Kidney epithelial cell (primary cell): ENCODE measurements at regions not wholly inside any gene's neighbourhood (a gene's known extent, or its start where the extent isn't known, plus 50 kb on each side); places are given as distances from the start of the nearest gene placed in this dataset.

ENCODE experiments used
- DNase-seq: peaks from one replicate; pipeline ENCODE4 v3.0.0-alpha.2; 2010; ENCODE audit warnings: low read depth
- H3K27me3 ChIP-seq: 2 replicates; pipeline ENCODE4 v1.6.0; 2011; ENCODE audit warnings: low read length; ENCODE audit not compliant: control insufficient read depth, insufficient read depth
- H3K36me3 ChIP-seq: 2 replicates; pipeline ENCODE4 v1.5.1; 2011; ENCODE audit warnings: low read length; ENCODE audit not compliant: control insufficient read depth, insufficient read depth
- H3K4me3 ChIP-seq: 2 replicates; pipeline ENCODE4 v1.5.1; 2011; ENCODE audit warnings: low read depth, mild to moderate bottlenecking, control low read depth, low read length
- TF ChIP-seq, protein P1 (sequence below): IDR thresholded peaks from 2 replicates; pipeline ENCODE4 v1.5.1; 2011; ENCODE audit warnings: mild to moderate bottlenecking, moderate library complexity, low read length, control low read depth, inconsistent platforms; ENCODE audit not compliant: insufficient read depth, poor library complexity, severe bottlenecking

DNA sequence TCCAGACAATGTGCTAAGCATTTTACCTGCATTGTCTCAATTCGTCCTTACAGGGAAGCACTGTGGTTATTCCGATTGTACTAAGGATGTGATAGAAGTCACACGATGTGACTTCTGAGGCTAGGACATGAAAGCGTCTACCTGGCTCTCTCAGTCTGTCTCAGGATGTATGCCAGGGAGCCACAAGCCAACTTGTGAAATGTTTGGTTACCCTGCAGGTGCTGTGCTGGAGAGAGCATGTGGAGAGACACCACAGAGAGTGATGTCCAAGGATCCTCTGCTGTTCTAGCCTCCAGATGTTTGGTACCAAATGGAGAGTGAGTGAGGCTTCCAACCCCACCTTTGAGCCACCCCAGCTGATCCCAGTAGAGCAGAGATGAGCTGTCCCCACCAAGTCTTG lies 120.1 kb upstream of the IL12B start:
- no peaks in the 10 kb centered on the region for H3K36me3 ChIP-seq

DNA sequence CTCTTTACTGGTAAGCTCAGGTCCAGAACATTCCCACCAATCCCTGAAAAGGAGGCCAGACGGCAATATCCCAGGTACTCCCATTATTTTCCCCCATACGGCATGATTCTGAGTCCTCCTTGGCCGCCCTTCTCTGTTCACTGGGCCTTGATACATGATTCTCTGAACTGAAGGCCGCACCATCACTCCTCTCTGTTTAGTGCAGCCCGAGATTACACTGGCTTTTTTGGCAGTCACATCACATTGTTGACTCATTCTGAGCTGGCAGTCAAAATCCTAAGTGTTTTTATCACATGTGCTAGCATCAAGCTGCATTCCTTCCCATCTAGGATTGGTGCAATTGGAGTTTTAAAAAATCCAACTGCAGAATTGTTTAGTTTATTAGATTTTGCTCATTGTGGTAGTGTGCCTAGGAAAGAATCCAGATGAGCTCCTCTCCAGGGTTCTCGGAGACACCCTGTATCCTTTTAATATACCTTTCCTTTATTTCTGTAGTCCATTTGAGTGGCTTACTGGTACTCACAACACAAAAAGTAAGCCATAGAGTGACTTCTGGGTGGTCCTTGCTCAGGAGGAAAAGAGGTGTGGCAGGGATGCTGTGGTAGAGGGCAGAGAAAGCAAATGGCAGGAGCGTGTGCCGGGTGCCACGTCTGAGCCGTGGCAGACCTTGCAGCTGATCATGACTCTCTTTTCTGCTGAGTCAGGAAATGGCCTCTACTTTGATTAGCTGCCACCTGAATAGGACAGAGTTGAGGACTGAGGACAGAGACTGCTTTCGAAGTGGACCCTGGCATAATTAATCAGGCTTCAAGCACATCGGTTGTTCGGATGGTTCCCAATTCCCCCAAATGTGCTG lies 121.1 kb upstream of the IL12B start:
- H3K4me3 ChIP-seq, result no peak overlapping the region
- H3K27me3 ChIP-seq, result no peaks in the 10 kb centered on the region
- TF ChIP-seq, protein P1, sequence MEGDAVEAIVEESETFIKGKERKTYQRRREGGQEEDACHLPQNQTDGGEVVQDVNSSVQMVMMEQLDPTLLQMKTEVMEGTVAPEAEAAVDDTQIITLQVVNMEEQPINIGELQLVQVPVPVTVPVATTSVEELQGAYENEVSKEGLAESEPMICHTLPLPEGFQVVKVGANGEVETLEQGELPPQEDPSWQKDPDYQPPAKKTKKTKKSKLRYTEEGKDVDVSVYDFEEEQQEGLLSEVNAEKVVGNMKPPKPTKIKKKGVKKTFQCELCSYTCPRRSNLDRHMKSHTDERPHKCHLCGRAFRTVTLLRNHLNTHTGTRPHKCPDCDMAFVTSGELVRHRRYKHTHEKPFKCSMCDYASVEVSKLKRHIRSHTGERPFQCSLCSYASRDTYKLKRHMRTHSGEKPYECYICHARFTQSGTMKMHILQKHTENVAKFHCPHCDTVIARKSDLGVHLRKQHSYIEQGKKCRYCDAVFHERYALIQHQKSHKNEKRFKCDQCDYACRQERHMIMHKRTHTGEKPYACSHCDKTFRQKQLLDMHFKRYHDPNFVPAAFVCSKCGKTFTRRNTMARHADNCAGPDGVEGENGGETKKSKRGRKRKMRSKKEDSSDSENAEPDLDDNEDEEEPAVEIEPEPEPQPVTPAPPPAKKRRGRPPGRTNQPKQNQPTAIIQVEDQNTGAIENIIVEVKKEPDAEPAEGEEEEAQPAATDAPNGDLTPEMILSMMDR, result no peak
- H3K36me3 ChIP-seq, result no peaks in the 10 kb centered on the region
- peak; percentile 75 for DNase-seq

More for the DNA sequence above, 120.1 kb upstream of the IL12B start:
- no peak for DNase-seq
- H3K4me3 ChIP-seq, result no peak overlapping the region
- H3K27me3 ChIP-seq, result no peaks in the 10 kb centered on the region
- TF ChIP-seq, protein P1, result no peak

DNA sequence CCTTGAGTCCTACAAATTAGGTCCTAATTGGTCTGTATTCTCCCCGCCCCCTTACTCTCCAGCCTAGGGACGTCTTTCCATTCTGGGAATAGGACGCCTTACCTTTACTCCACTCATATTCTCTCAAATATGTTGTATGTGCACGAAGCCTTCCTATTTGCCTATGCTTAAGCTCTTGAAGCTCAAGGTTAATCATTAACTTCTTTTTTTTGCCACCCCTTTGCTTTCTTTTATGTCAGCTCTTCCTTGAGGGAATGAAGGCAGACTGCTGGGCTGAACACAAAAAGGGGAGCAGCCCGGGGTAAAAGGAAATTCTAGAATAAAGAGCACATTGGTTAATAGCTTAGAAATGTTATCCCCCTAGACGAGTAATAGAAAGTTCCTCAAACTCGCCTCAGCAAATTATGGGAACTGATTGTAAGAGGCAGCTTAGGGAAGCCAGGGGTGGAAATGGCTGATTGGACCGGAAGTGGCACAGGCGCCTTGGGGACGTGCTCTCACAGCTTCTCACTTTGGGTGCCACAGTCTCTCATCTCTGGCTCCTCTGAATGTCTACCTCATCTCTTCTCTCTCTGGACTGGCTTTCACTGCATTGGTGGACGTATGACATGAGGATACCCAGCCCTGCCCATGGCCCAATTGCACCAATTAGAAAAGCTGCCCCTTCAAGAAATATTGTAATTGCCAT lies 122.3 kb upstream of the IL12B start:
- DNase-seq, result no peak
- H3K27me3 ChIP-seq, result no peaks in the 10 kb centered on the region

DNA sequence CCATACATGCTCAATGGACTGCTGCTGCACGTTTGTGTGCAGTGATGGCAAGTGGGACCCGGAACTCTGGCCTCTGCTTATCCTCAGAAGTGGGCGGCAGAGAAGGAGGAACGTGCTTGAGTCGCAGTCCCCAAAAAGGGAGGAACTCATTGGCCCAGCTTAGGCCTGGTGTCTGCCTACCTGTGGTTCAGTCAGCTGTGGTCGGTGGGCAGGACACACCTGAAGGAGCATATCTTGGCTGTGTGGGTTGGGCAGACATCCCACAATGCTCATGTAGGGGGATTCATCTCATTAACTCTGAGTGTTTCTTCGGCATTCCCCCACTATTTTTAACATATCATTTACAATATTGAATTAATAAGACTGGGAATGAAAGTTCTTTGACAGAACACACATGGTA lies 122.9 kb upstream of the IL12B start:
- Histone ChIP-seq H3K27me3 (no peaks in the 10 kb centered on the region), H3K36me3 (no peaks in the 10 kb centered on the region), H3K4me3 (no peak overlapping the region)
- DNase-seq, result no peak
- TF ChIP-seq, protein P1, result no peak

More for the DNA sequence above, 122.3 kb upstream of the IL12B start:
- no peaks in the 10 kb centered on the region for H3K36me3 ChIP-seq
- TF ChIP-seq, protein P1, result no peak
- H3K4me3 ChIP-seq, result no peak overlapping the region

DNA sequence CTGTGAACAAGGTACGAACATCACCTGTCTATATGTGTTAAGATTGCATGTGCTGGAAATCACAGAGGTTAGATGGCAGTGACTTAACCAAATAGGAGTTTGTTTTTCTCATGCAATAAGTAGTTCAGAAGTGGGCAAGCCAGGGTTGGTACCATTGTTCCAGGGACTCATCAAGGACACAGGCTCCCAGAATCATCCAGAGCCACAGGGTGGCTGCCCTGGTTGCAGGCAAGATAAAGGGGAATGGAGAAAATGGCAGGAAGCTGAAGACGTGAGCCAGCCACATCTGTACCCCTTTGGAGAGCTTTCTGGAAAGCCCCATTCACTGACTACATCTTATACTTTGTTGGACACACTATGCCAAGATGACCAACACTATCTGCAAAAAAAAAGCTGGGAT lies 126.0 kb upstream of the IL12B start:
- TF ChIP-seq, protein P1, result no peak
- H3K36me3 ChIP-seq, result no peaks in the 10 kb centered on the region
- no peaks in the 10 kb centered on the region for H3K27me3 ChIP-seq
- no peak for DNase-seq
- H3K4me3 ChIP-seq, result no peak overlapping the region
